Vagina (tissue), 2 donors: ENCODE measurements at regions not wholly inside any gene's neighbourhood (a gene's known extent, or its start where the extent isn't known, plus 50 kb on each side); places are given as distances from the start of the nearest gene placed in this dataset.

Experiments
- DNase-seq, 2 donors: peaks; one replicate each; pipeline ENCODE4 v3.0.0-alpha.2; 2017; ENCODE audit errors: extremely low spot score in 2 of 2
- H3K27ac ChIP-seq: fragments of 200-600 bp; sonication (generic); one replicate; pipeline ENCODE4 v1.5.1; 2019
- H3K27me3 ChIP-seq: fragments of 200-600 bp; sonication (generic); one replicate; pipeline ENCODE4 v1.5.1; 2019
- H3K36me3 ChIP-seq, 2 donors: fragments of 200-600 bp; sonication (generic); one replicate each; pipeline ENCODE4 v1.5.1; 2017 to 2019
- H3K4me1 ChIP-seq: fragments of 200-600 bp; sonication (generic); one replicate; pipeline ENCODE4 v1.5.1; 2019
- H3K4me3 ChIP-seq, 2 donors: fragments of 200-600 bp; sonication (generic); 1 replicate in 1 of 2; 2 replicates in 1 of 2; pipeline ENCODE4 v1.5.1; 2016 to 2019
- H3K9me3 ChIP-seq: fragments of 200-600 bp; sonication (generic); one replicate; pipeline ENCODE4 v1.5.1; 2019
- POLR2A ChIP-seq, 2 donors: fragments of 450-650 bp; IDR thresholded peaks; one replicate each; pipeline ENCODE4 v1.6.1; 2017; ENCODE audit warnings: antibody characterized with exemption in 2 of 2, mild to moderate bottlenecking in 2 of 2, moderate library complexity in 2 of 2
- POLR2AphosphoS5 ChIP-seq, 2 donors: sonication (generic); formaldehyde crosslinking; IDR thresholded peaks; one replicate each; pipeline ENCODE4 v1.9.0; 2017; ENCODE audit warnings: antibody characterized with exemption in 2 of 2, mild to moderate bottlenecking in 2 of 2, low read depth in 1 of 2; ENCODE audit not compliant: insufficient read depth in 1 of 2
- intact Hi-C: fragments of 100-400 bp; cut with DNase I; formaldehyde crosslinking; loops from one replicate; pipeline ENCODE4 v1.15.1; 2023
- TF ChIP-seq, protein P1 (sequence below), 3 experiments: fragments of 450-650 bp in 2 of 3; fragments of 200-600 bp in 1 of 3; sonication (generic) in 1 of 3; IDR thresholded peaks; one replicate each; pipeline ENCODE4 v1.5.1; 2017 to 2019; ENCODE audit warnings: antibody characterized with exemption in 3 of 3, mild to moderate bottlenecking in 2 of 3, moderate library complexity in 2 of 3

DNA sequence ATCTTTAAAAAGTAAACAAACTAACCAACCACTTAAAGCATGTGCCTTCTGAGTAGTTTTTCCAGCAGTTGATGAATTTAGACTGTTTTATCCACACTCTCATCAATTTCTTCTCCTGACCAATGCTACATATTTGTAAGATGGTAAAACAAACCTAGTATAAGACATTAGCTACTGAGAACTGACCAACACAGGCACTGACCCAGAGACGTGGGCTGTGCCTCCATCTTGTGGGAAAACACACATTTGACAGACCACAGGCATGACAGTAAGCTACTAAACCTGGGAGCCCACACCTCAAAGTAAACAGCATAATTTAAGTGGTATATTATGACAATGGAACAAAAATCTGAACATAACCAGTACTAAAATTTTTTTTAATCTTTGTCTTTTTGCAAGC lies 121.4 kb upstream of the NRSN1 start:
- TF ChIP-seq POLR2A (IDR thresholded peaks at IDR 0.05), result no peak
- TF ChIP-seq, protein P1, sequence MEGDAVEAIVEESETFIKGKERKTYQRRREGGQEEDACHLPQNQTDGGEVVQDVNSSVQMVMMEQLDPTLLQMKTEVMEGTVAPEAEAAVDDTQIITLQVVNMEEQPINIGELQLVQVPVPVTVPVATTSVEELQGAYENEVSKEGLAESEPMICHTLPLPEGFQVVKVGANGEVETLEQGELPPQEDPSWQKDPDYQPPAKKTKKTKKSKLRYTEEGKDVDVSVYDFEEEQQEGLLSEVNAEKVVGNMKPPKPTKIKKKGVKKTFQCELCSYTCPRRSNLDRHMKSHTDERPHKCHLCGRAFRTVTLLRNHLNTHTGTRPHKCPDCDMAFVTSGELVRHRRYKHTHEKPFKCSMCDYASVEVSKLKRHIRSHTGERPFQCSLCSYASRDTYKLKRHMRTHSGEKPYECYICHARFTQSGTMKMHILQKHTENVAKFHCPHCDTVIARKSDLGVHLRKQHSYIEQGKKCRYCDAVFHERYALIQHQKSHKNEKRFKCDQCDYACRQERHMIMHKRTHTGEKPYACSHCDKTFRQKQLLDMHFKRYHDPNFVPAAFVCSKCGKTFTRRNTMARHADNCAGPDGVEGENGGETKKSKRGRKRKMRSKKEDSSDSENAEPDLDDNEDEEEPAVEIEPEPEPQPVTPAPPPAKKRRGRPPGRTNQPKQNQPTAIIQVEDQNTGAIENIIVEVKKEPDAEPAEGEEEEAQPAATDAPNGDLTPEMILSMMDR (IDR thresholded peaks at IDR 0.05), result no peak
- H3K4me1 ChIP-seq, result no peaks in the 10 kb centered on the region
- H3K36me3 ChIP-seq, result no peaks in the 10 kb centered on the region
- H3K9me3 ChIP-seq, result no peaks in the 10 kb centered on the region
- intact Hi-C loops, result no loop called here
- H3K27me3 ChIP-seq, result no peaks in the 10 kb centered on the region
- no peak overlapping the region for H3K4me3 ChIP-seq
- DNase-seq, result no peak
- H3K27ac ChIP-seq, result no peak overlapping the region

DNA sequence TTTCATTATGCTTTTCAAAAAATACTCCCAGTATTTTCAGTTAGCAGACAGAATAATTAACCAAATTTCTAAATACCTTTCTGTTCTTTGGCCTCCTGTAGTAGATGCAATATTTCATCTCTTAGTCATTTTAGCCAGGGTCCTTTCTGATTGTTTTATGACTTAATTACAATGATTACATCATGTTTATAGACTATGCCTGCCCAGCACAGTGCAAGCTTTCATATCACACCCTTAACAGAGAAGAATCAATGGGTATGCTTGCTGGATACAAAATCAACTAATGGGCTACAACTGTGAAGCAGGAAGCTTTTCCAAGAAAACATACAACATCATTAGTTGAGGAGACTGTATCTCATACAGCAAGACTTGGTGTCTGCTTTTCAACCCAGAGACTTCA lies 119.8 kb upstream of the NRSN1 start:
- intact Hi-C loops, result no loop called here
- Histone ChIP-seq H3K36me3 (no peaks in the 10 kb centered on the region), H3K9me3 (no peaks in the 10 kb centered on the region), H3K4me3 (no peak overlapping the region), H3K27ac (no peak overlapping the region), H3K27me3 (no peaks in the 10 kb centered on the region), H3K4me1 (no peaks in the 10 kb centered on the region)
- TF ChIP-seq, protein P1 (IDR thresholded peaks at IDR 0.05), result no peak
- TF ChIP-seq POLR2A (IDR thresholded peaks at IDR 0.05), result no peak
- TF ChIP-seq POLR2AphosphoS5 (IDR thresholded peaks at IDR 0.05; ENCODE audit: insufficient read depth in 1 of 2, low read depth in 1 of 2), result no peak
- no peak for DNase-seq

DNA sequence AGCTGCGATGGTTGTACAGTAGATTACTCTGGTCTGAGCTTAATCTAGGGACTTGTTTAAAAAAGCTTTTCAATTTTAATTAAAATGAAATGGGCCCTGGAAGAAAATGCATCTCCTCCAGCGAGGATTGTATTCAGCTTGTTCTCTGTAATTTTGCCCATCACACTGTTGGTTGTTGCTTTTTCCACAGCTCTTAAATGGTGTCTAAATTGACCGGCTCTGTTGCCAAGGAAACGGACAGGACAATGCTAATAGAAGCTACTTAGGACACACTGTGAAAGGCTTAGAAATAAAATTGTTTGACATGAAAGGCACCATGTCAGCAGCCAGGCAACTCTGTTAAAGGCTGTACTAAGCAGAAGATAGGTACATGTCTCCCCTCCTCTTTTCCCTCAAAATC lies 116.7 kb upstream of the NRSN1 start:
- intact Hi-C loops, result no loop called here
- Histone ChIP-seq H3K27ac (no peak overlapping the region), H3K4me3 (no peak overlapping the region), H3K9me3 (no peaks in the 10 kb centered on the region), H3K36me3 (no peaks in the 10 kb centered on the region), H3K27me3 (no peaks in the 10 kb centered on the region), H3K4me1 (no peaks in the 10 kb centered on the region)
- TF ChIP-seq, protein P1 (IDR thresholded peaks at IDR 0.05), result no peak
- TF ChIP-seq POLR2A (IDR thresholded peaks at IDR 0.05), result no peak
- no peak for TF ChIP-seq POLR2AphosphoS5 (IDR thresholded peaks at IDR 0.05; ENCODE audit: insufficient read depth in 1 of 2, low read depth in 1 of 2)
- no peak for DNase-seq

DNA sequence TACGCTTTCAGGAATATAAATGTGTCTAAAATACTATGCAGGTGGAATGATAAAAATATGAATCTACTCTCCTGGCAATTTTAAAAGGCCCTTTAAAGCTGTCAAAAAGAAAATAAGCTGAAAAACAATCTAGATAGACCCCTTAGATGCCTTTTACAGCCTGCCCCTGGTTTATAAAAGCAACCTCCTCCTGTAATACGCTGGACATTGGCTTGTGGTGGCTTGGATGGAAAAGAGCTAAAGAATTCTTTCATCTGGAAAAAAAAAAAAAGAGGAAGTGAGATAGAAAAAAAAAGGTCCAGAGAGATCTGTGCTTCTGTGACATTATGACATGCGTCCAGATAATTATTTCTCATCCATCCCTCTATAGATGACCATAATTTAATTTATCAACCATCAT lies 115.9 kb upstream of the NRSN1 start:
- Histone ChIP-seq H3K4me1 (no peaks in the 10 kb centered on the region), H3K4me3 (no peak overlapping the region), H3K27ac (no peak overlapping the region), H3K27me3 (no peaks in the 10 kb centered on the region), H3K36me3 (no peaks in the 10 kb centered on the region), H3K9me3 (no peaks in the 10 kb centered on the region)
- no peak for DNase-seq
- intact Hi-C loops, result no loop called here
- TF ChIP-seq, protein P1 (IDR thresholded peaks at IDR 0.05), result no peak
- TF ChIP-seq POLR2A (IDR thresholded peaks at IDR 0.05) (no peak), POLR2AphosphoS5 (IDR thresholded peaks at IDR 0.05; ENCODE audit: insufficient read depth in 1 of 2, low read depth in 1 of 2) (no peak)

DNA sequence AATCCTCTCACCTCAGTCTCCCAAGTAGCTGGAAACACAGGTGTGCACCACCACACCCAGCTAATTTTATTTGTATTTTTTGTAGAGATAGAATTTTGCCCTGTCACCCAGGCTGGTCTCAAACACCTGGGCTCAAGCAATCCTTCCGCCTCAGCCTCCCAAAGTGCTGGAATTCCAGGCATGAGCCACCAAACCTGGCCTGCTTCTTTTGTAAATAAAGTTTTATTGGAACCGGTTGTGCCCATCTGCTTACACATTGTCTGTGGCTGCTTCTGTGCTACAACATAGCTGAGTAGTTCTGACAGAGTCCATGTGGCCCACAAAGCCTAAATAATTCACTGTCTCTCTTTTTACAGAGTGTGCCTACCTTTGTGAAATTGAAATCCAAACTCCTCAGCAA lies 109.7 kb upstream of the NRSN1 start:
- no peaks in the 10 kb centered on the region for H3K4me1 ChIP-seq
- intact Hi-C loops, result no loop called here
- no peak overlapping the region for H3K4me3 ChIP-seq
- TF ChIP-seq POLR2A (IDR thresholded peaks at IDR 0.05), result no peak
- TF ChIP-seq, protein P1 (IDR thresholded peaks at IDR 0.05), result no peak
- DNase-seq, result no peak
- H3K9me3 ChIP-seq, result no peaks in the 10 kb centered on the region
- no peaks in the 10 kb centered on the region for H3K36me3 ChIP-seq
- no peak overlapping the region for H3K27ac ChIP-seq
- no peaks in the 10 kb centered on the region for H3K27me3 ChIP-seq
